HEK293T (cell line): ENCODE measurements at regions not wholly inside any gene's neighbourhood (a gene's known extent, or its start where the extent isn't known, plus 50 kb on each side); places are given as distances from the start of the nearest gene placed in this dataset.

Source experiments
- BHLHE40 ChIP-seq: fragments of 450-650 bp; IDR thresholded peaks from 2 replicates; pipeline ENCODE4 v1.6.1; 2016; ENCODE audit warnings: mild to moderate bottlenecking, moderate library complexity, borderline replicate concordance
- CTBP1 ChIP-seq: fragments of 450-650 bp; IDR thresholded peaks from 2 replicates; pipeline ENCODE4 v1.6.1; 2016; ENCODE audit warnings: borderline replicate concordance
- ELF4 ChIP-seq: fragments of 450-650 bp; IDR thresholded peaks from 2 replicates; pipeline ENCODE4 v1.6.1; 2017; ENCODE audit warnings: antibody characterized with exemption
- FOXA1 ChIP-seq: fragments of 450-650 bp; IDR thresholded peaks from 2 replicates; pipeline ENCODE4 v1.6.1; 2016; ENCODE audit warnings: mild to moderate bottlenecking
- FOXM1 ChIP-seq: fragments of 450-650 bp; IDR thresholded peaks from 2 replicates; pipeline ENCODE4 v1.6.1; 2017; ENCODE audit warnings: mild to moderate bottlenecking, borderline replicate concordance
- HDGF ChIP-seq: fragments of 450-650 bp; IDR thresholded peaks from 2 replicates; pipeline ENCODE4 v1.6.1; 2017; ENCODE audit warnings: antibody characterized with exemption, borderline replicate concordance
- NFRKB ChIP-seq: fragments of 450-650 bp; IDR thresholded peaks from 2 replicates; pipeline ENCODE4 v1.6.1; 2016; ENCODE audit warnings: mild to moderate bottlenecking, moderate library complexity
- PKNOX1 ChIP-seq: fragments of 450-650 bp; IDR thresholded peaks from 2 replicates; pipeline ENCODE4 v1.6.1; 2016
- SP1 ChIP-seq: fragments of 450-650 bp; IDR thresholded peaks from 2 replicates; pipeline ENCODE4 v1.6.1; 2017
- SUZ12 ChIP-seq: fragments of 450-650 bp; IDR thresholded peaks from 2 replicates; pipeline ENCODE4 v1.6.1; 2016; ENCODE audit warnings: mild to moderate bottlenecking
- TARDBP ChIP-seq: fragments of 450-650 bp; IDR thresholded peaks from 2 replicates; pipeline ENCODE4 v1.6.1; 2016

- no peak for TF ChIP-seq NFRKB
- no peak for TF ChIP-seq HDGF
- TF ChIP-seq SP1: no peak
- TF ChIP-seq FOXA1: no peak
- TF ChIP-seq FOXM1: no peak
- no peak for TF ChIP-seq SUZ12
- no peak for TF ChIP-seq PKNOX1
- no peak for TF ChIP-seq CTBP1
- no peak for TF ChIP-seq BHLHE40
- no peak for TF ChIP-seq ELF4
- TF ChIP-seq TARDBP: no peak
Measured at GRCh38 chr5:74332006-74332405, 308.5 kb downstream of the ENC1 start.
